Liver (tissue), 8 donors: ENCODE measurements at regions not wholly inside any gene's neighbourhood (a gene's known extent, or its start where the extent isn't known, plus 50 kb on each side); places are given as distances from the start of the nearest gene placed in this dataset.

Experiments used
- DNase-seq: peaks from one replicate; pipeline ENCODE4 v3.0.0-alpha.2; 2017; ENCODE audit warnings: low spot score
- H3K27ac ChIP-seq, 2 donors: one replicate each; pipeline ENCODE4 v1.7.0; 2013; ENCODE audit warnings: inconsistent platforms in 2 of 2, low read length in 2 of 2, control low read depth in 1 of 2, low read depth in 1 of 2, mild to moderate bottlenecking in 1 of 2
- H3K27me3 ChIP-seq, 4 donors: one replicate each; pipeline versions ENCODE4 v1.6.1 to v1.7.0; 2013; ENCODE audit warnings: low read length in 3 of 4, inconsistent platforms in 1 of 4, mild to moderate bottlenecking in 1 of 4, moderate library complexity in 1 of 4; ENCODE audit not compliant: control insufficient read depth in 4 of 4, insufficient read depth in 4 of 4
- H3K36me3 ChIP-seq, 4 donors: one replicate each; pipeline versions ENCODE4 v1.6.1 to v1.7.0; 2013; ENCODE audit warnings: low read length in 3 of 4, mild to moderate bottlenecking in 3 of 4, low read depth in 1 of 4, moderate library complexity in 1 of 4; ENCODE audit not compliant: control insufficient read depth in 4 of 4, insufficient read depth in 3 of 4
- H3K4me1 ChIP-seq, 4 donors: one replicate each; pipeline versions ENCODE4 v1.6.1 to v1.7.0; 2013; ENCODE audit warnings: low read length in 3 of 4, mild to moderate bottlenecking in 3 of 4, moderate library complexity in 1 of 4; ENCODE audit not compliant: control insufficient read depth in 4 of 4, insufficient read depth in 4 of 4
- H3K4me3 ChIP-seq, 3 donors: one replicate each; pipeline versions ENCODE4 v1.6.1 to v1.7.0; 2013; ENCODE audit warnings: low read length in 3 of 3, control low read depth in 1 of 3, low read depth in 1 of 3, mild to moderate bottlenecking in 1 of 3
- H3K9ac ChIP-seq, 2 donors: one replicate each; pipeline ENCODE4 v1.7.0; 2013; ENCODE audit warnings: low read length in 2 of 2, mild to moderate bottlenecking in 2 of 2, moderate library complexity in 2 of 2, control low read depth in 1 of 2, low read depth in 1 of 2
- H3K9me3 ChIP-seq, 4 donors: one replicate each; pipeline versions ENCODE4 v1.6.1 to v1.7.0; 2013; ENCODE audit warnings: low read length in 3 of 4; ENCODE audit not compliant: control insufficient read depth in 4 of 4
- EGR1 ChIP-seq, 2 donors: IDR thresholded peaks; 2 replicates each; pipeline ENCODE4 v1.6.1; 2016 to 2018; ENCODE audit warnings: antibody characterized with exemption in 2 of 2, low read depth in 2 of 2
- FOXA2 ChIP-seq: IDR thresholded peaks from 2 replicates; pipeline ENCODE4 v1.6.1; 2016; ENCODE audit warnings: antibody characterized with exemption
- HNF4A ChIP-seq, 2 donors: conservative IDR thresholded peaks; 2 replicates each; pipeline ENCODE4 v1.6.1; 2016; ENCODE audit warnings: antibody characterized with exemption in 2 of 2, mild to moderate bottlenecking in 2 of 2
- HNF4G ChIP-seq: IDR thresholded peaks from 2 replicates; pipeline ENCODE4 v1.6.1; 2016; ENCODE audit warnings: antibody characterized with exemption
- JUND ChIP-seq, 2 donors: IDR thresholded peaks; 2 replicates each; pipeline ENCODE4 v1.6.1; 2016; ENCODE audit warnings: antibody characterized with exemption in 2 of 2
- MAX ChIP-seq: IDR thresholded peaks from 2 replicates; pipeline ENCODE4 v1.6.1; 2016; ENCODE audit warnings: antibody characterized with exemption
- NR2F2 ChIP-seq: IDR thresholded peaks from 2 replicates; pipeline ENCODE4 v1.6.1; 2016; ENCODE audit warnings: antibody characterized with exemption
- RAD21 ChIP-seq, 2 donors: IDR thresholded peaks; 2 replicates each; pipeline ENCODE4 v1.6.1; 2016; ENCODE audit warnings: antibody characterized with exemption in 2 of 2, mild to moderate bottlenecking in 2 of 2
- REST ChIP-seq: IDR thresholded peaks from 2 replicates; pipeline ENCODE4 v1.6.1; 2016; ENCODE audit warnings: antibody characterized with exemption, mild to moderate bottlenecking
- RXRA ChIP-seq, 2 donors: IDR thresholded peaks; 2 replicates each; pipeline ENCODE4 v1.6.1; 2017 to 2018; ENCODE audit warnings: antibody characterized with exemption in 2 of 2, mild to moderate bottlenecking in 1 of 2
- SP1 ChIP-seq: IDR thresholded peaks from 2 replicates; pipeline ENCODE4 v1.6.1; 2018; ENCODE audit warnings: antibody characterized with exemption, mild to moderate bottlenecking
- TAF1 ChIP-seq: conservative IDR thresholded peaks from 2 replicates; pipeline ENCODE4 v1.6.1; 2016; ENCODE audit warnings: antibody characterized with exemption, mild to moderate bottlenecking
- ZBTB33 ChIP-seq: IDR thresholded peaks from 2 replicates; pipeline ENCODE4 v1.6.1; 2016; ENCODE audit warnings: antibody characterized with exemption
- WGBS: extraction: QIAGEN DNeasy Blood & Tissue Kit; methylation state at CpG from one replicate; pipeline ENCODE4 v1.1.7; 2013; 5-methylcytosine and 5-hydroxymethylcytosine counted together
- TF ChIP-seq, protein P1 (sequence below): IDR thresholded peaks from 2 replicates; pipeline ENCODE4 v1.6.1; 2016; ENCODE audit warnings: antibody characterized with exemption
- TF ChIP-seq, protein P2 (sequence below): fragments of 150-350 bp; IDR thresholded peaks from 2 replicates; pipeline ENCODE4 v1.5.1; 2017; ENCODE audit warnings: improper control_type of control experiment, low read depth, low read length; ENCODE audit not compliant: missing input control
- donor health status: healthy.
- donor health status: healthy.
- donor health status: healthy.
- donor health status: healthy.
- donor health status: healthy.

DNA sequence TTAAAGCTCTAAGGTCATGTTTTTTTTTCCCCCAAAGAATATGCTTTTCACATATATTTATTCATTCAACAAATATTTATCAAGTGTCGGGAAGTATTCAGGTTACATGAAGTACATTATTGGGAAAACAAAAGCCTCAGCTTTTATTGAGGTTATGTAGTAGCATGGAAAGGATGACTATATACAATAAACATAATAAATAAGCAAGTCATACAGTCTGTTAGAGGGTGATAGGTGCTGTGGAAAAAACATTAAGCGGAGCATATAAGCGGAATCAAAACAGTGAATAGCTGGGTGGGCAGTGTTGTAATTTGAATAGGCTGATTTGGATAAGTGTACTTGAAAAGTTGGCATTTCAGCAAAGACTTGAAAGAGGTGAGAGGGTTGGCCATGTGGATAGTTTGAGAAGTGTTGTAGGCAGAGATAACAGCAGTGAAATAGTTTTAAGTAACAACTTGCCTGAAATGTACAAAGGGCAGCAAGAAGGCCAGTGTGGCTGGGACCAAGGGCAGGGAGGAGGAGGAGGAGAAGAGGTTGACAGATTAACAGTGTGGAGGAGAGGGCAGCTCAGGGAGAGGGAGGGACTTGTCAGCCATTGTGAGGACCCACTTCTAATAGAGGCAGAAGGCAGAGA, 558.7 kb downstream of the SPRY1 start (continued):
- no peak for TF ChIP-seq NR2F2

- H3K27me3 ChIP-seq = no peaks in the 10 kb centered on the region
- H3K36me3 ChIP-seq = no peaks in the 10 kb centered on the region
- no peak for TF ChIP-seq RAD21 (IDR thresholded peaks at IDR 0.05)
- TF ChIP-seq JUND (IDR thresholded peaks at IDR 0.05) = no peak
- TF ChIP-seq HNF4G = no peak
- no peak for TF ChIP-seq HNF4A (conservative IDR thresholded peaks at IDR 0.05)
- TF ChIP-seq TAF1 = no peak
- no peak for TF ChIP-seq SP1
- no peak for DNase-seq
- H3K27ac ChIP-seq = no peak overlapping the region
- H3K4me1 ChIP-seq = no peaks in the 10 kb centered on the region
- WGBS = 91% methylated on average over 7 of the region's 7 CpGs
- H3K4me3 ChIP-seq = no peak overlapping the region
- H3K9me3 ChIP-seq = no peaks in the 10 kb centered on the region
- no peak overlapping the region for H3K9ac ChIP-seq
These were observed 559.6 kb downstream of the SPRY1 start for GRCh38 chr4:123956204-123956603.

GRCh38 chr4:123966990-123967769, 570.6 kb downstream of the SPRY1 start:
- Histone ChIP-seq H3K27ac (no peak overlapping the region), H3K4me1 (no peaks in the 10 kb centered on the region), H3K9me3 (no peaks in the 10 kb centered on the region), H3K9ac (no peak overlapping the region), H3K36me3 (no peaks in the 10 kb centered on the region), H3K4me3 (no peak overlapping the region), H3K27me3 (no peaks in the 10 kb centered on the region)
- no peak for DNase-seq
- TF ChIP-seq SP1 (no peak), RXRA (IDR thresholded peaks at IDR 0.05) (no peak), MAX (no peak), JUND (IDR thresholded peaks at IDR 0.05) (no peak), ZBTB33 (no peak), EGR1 (IDR thresholded peaks at IDR 0.05; ENCODE audit: low read depth in 2 of 2) (no peak), FOXA2 (no peak), HNF4G (no peak), REST (no peak)
- TF ChIP-seq, protein P1, sequence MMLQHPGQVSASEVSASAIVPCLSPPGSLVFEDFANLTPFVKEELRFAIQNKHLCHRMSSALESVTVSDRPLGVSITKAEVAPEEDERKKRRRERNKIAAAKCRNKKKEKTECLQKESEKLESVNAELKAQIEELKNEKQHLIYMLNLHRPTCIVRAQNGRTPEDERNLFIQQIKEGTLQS = no peak
- TF ChIP-seq, protein P2, sequence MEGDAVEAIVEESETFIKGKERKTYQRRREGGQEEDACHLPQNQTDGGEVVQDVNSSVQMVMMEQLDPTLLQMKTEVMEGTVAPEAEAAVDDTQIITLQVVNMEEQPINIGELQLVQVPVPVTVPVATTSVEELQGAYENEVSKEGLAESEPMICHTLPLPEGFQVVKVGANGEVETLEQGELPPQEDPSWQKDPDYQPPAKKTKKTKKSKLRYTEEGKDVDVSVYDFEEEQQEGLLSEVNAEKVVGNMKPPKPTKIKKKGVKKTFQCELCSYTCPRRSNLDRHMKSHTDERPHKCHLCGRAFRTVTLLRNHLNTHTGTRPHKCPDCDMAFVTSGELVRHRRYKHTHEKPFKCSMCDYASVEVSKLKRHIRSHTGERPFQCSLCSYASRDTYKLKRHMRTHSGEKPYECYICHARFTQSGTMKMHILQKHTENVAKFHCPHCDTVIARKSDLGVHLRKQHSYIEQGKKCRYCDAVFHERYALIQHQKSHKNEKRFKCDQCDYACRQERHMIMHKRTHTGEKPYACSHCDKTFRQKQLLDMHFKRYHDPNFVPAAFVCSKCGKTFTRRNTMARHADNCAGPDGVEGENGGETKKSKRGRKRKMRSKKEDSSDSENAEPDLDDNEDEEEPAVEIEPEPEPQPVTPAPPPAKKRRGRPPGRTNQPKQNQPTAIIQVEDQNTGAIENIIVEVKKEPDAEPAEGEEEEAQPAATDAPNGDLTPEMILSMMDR = no peak
- whole genome bisulfite sequencing = 79% methylated on average over 4 of the region's 4 CpGs
